NB4 (cell line): ENCODE measurements at regions not wholly inside any gene's neighbourhood (a gene's known extent, or its start where the extent isn't known, plus 50 kb on each side); places are given as distances from the start of the nearest gene placed in this dataset.

ENCODE experiments used
- DNase-seq: peaks from one replicate; pipeline ENCODE4 v3.0.0; 2010; ENCODE audit warnings: low read depth
- H3K4me3 ChIP-seq: one replicate; pipeline ENCODE4 v1.5.1; 2011; ENCODE audit warnings: mild to moderate bottlenecking, low read depth, low read length, moderate library complexity
- MYC ChIP-seq: IDR thresholded peaks from 2 replicates; pipeline ENCODE4 v1.6.1; 2011; ENCODE audit warnings: low read depth, low read length
- POLR2A ChIP-seq: IDR thresholded peaks from 2 replicates; pipeline ENCODE4 v1.6.1; 2011; ENCODE audit warnings: mild to moderate bottlenecking; ENCODE audit not compliant: insufficient read length; ENCODE audit errors: extremely low read depth
- TF ChIP-seq, protein P1 (sequence below): IDR thresholded peaks from one replicate; pipeline ENCODE4 v1.5.1; 2012; ENCODE audit warnings: low read depth, low read length
- TF ChIP-seq, protein P2 (sequence below): IDR thresholded peaks from 2 replicates; pipeline ENCODE4 v1.6.1; 2011; ENCODE audit warnings: low read depth, low read length

DNA sequence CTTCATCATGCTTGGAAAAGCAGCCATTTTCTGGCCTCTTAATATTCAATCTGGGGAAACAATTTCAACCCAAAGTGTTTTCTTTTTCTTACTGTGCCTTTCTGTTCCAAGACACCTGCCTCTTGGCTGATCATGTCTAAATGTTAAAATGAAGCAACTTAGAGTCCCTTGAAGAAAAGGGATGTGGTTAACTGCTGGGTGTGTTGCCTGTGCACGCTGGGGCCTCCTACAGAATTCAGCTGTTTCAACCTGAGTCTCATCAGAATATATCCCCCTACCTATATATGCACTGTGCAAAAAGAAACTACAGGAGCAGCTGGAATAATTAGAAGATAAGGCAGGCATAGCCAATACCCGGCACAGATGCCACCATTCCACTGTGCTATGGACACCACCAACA lies 222.0 kb downstream of the OMA1 start:
- no peak overlapping the region for H3K4me3 ChIP-seq
- TF ChIP-seq, protein P1, sequence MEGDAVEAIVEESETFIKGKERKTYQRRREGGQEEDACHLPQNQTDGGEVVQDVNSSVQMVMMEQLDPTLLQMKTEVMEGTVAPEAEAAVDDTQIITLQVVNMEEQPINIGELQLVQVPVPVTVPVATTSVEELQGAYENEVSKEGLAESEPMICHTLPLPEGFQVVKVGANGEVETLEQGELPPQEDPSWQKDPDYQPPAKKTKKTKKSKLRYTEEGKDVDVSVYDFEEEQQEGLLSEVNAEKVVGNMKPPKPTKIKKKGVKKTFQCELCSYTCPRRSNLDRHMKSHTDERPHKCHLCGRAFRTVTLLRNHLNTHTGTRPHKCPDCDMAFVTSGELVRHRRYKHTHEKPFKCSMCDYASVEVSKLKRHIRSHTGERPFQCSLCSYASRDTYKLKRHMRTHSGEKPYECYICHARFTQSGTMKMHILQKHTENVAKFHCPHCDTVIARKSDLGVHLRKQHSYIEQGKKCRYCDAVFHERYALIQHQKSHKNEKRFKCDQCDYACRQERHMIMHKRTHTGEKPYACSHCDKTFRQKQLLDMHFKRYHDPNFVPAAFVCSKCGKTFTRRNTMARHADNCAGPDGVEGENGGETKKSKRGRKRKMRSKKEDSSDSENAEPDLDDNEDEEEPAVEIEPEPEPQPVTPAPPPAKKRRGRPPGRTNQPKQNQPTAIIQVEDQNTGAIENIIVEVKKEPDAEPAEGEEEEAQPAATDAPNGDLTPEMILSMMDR = no peak
- TF ChIP-seq MYC (no peak), POLR2A (no peak)
- TF ChIP-seq, protein P2, sequence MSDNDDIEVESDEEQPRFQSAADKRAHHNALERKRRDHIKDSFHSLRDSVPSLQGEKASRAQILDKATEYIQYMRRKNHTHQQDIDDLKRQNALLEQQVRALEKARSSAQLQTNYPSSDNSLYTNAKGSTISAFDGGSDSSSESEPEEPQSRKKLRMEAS = no peak
- peak; percentile 16 for DNase-seq

DNA sequence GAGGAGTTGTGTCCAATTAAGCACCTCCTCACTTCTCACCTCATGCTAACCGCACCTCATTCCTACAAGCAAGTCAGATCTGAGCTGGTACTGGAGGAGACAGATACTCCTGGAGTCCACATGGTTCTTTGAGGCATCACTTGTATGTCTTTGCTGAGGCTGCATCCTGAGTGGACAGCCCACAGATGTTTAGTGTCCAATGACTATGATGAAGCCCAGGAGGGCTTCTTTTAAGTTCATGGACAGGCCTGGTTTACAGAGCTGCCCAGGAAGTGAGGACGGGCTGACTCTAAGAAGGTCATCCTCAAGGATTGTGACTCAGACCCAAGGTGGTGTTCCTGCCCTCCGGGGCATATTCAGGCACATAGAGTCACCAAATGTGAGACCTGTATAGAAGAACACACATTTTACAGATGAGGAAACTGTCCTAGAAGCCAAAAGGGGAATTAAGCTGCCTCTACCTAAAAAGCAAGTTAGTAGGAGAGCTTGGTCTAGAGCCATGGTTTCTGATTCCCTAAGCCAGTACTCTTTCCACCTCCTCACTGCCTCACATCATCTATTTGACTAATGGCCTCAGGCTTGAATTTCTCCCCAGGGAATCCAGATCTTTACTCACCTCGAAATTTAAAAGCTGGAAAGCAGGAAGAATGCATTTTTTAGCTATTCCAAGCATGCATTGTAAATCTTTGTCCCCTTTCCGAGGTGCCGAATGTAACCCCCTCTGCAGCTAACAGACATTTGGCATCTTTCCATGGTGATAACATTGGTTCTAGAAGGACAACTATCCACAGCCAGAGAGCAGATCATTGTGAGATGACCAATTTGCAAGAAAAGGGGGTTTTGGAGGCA lies 228.1 kb downstream of the OMA1 start:
- no peak for DNase-seq
- TF ChIP-seq MYC (no peak), POLR2A (no peak)
- TF ChIP-seq, protein P2 = no peak
- TF ChIP-seq, protein P1 = no peak

DNA sequence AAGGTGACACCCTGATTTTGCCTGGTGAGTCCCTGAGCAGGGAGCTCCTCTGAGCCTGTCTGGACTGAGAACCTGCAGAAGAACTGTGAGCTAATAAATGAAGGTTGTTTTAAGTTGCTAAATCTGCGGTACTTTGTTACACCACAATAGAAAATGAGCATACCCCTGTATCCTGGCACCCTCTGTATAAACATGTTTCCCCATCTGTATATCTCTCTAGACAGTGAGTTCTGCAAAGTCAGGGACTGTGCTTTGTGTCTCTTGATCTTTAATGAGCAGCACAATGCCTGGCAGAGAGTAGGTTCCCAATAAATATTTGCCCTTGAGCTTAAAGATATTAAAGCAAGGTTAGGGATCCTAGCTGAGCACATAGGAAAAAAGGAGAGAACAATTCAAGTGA lies 228.8 kb downstream of the OMA1 start:
- DNase-seq = no peak
- TF ChIP-seq MYC (no peak), POLR2A (no peak)
- TF ChIP-seq, protein P2 = no peak
- TF ChIP-seq, protein P1 = no peak
- no peak overlapping the region for H3K4me3 ChIP-seq

More for the DNA sequence above, 228.1 kb downstream of the OMA1 start:
- no peak overlapping the region for H3K4me3 ChIP-seq

DNA sequence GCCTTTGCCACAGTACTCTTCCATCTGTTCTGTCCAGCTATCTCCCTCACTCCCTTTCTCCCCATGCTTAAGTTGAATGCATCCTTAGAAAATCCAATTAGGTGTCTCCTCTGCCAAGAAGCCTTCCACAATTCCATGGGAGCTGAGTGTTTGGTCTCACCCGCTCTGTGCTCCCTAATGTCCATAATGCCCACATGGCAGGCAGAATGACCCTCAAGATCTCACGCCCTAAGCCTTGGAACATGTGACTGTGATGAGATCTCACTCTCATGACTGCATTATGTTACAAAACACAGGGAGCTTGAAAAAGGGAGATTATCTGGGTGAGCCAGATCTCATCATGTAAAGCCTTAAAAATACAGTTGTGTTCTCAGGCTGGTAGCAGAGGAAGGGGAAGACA lies 229.4 kb downstream of the OMA1 start:
- TF ChIP-seq POLR2A (no peak), MYC (no peak)
- TF ChIP-seq, protein P1 = no peak
- TF ChIP-seq, protein P2 = no peak
- DNase-seq = no peak
- no peak overlapping the region for H3K4me3 ChIP-seq

DNA sequence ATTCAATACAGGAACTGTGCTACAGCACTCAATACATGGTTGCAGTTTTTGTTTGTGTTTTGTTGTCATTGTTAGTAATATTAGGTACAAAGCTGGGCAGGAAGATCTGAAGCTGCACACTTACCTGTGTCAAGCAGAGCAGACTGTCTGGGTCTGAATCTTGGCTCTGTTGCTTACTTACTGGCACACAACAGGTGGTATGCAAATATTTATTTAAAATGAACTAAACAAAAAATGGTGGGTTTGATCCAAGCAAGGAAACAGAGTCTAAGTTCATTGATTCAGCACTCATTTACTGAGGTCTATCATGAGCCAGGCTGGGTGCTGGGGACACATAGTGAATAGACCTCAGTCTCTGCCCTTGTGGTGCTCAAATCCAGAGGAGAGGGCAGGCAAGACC lies 230.4 kb downstream of the OMA1 start:
- H3K4me3 ChIP-seq = no peak overlapping the region
- DNase-seq = no peak
- TF ChIP-seq, protein P1 = no peak
- TF ChIP-seq, protein P2 = no peak
- no peak for TF ChIP-seq POLR2A
